D721Med (cell line): ENCODE measurements at regions not wholly inside any gene's neighbourhood (a gene's known extent, or its start where the extent isn't known, plus 50 kb on each side); places are given as distances from the start of the nearest gene placed in this dataset.

ENCODE experiments used
- DNase-seq: peaks from one replicate; pipeline ENCODE4 v3.0.0; 2011; ENCODE audit warnings: low spot score; ENCODE audit not compliant: insufficient read length
- FAIRE-seq: peaks from 2 replicates; lab custom pipeline; 2011; peaks lifted over from hg19 to GRCh38; lab: Jason Lieb, UNC
- TF ChIP-seq, protein P1 (sequence below): IDR thresholded peaks from 2 replicates; pipeline ENCODE4 v1.5.1; 2012; ENCODE audit warnings: mild to moderate bottlenecking, control low read depth; ENCODE audit not compliant: insufficient read depth; ENCODE audit errors: missing control alignments

DNA sequence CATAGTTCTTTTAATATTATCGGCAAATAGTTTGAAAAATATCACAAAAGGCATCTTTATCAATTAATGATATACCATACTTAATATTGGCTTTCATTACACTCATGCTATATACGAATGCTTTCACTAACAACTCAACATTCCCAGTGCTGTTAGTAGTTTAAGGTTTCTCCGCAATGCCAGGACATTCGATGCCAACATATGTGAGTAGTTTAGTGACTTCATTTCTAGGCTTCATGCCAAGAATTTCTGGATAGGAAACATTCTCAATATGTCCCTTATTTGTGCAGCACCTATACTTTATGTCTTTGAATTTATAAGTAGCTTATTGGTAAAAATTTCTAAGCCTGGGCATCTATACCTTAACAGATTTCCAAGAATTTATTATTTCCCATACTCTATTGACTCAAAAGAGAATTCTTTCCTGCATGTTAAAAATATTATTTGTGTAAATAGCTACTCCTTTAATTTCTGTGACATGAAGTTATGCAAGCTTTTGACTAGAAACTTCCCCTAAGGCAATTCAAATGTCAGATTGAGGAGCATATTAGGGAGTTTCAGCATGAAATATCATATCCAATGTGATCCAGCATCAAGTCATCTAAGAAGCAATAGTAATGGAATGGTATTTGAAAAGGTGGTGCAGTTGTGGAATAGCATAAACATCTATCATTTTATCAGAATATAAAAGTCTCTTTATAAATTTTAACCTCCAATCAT is 236.0 kb upstream of the STXBP5 start:
- TF ChIP-seq, protein P1, sequence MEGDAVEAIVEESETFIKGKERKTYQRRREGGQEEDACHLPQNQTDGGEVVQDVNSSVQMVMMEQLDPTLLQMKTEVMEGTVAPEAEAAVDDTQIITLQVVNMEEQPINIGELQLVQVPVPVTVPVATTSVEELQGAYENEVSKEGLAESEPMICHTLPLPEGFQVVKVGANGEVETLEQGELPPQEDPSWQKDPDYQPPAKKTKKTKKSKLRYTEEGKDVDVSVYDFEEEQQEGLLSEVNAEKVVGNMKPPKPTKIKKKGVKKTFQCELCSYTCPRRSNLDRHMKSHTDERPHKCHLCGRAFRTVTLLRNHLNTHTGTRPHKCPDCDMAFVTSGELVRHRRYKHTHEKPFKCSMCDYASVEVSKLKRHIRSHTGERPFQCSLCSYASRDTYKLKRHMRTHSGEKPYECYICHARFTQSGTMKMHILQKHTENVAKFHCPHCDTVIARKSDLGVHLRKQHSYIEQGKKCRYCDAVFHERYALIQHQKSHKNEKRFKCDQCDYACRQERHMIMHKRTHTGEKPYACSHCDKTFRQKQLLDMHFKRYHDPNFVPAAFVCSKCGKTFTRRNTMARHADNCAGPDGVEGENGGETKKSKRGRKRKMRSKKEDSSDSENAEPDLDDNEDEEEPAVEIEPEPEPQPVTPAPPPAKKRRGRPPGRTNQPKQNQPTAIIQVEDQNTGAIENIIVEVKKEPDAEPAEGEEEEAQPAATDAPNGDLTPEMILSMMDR, result no peak
- DNase-seq (no peak), FAIRE-seq (no peak)

DNA sequence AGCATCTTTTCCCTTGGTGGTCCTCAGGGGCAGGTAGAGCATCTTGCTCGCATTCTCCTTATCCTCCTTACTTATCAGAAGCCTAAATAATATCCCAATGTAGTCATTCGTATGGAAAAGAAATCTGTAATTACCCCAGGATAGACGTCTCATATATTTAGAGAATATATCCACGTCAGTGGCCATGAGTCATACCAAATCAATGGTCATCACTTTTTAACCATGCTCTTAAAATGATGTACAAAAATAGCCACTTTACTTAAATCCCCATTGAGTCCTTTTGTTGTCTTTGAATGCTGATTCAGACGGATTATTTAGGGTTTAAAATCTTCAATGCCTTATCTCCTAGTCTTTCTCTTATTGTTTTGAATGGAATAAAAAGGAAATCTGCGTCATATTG is 231.7 kb upstream of the STXBP5 start:
- TF ChIP-seq, protein P1, result no peak
- DNase-seq (no peak), FAIRE-seq (no peak)

DNA sequence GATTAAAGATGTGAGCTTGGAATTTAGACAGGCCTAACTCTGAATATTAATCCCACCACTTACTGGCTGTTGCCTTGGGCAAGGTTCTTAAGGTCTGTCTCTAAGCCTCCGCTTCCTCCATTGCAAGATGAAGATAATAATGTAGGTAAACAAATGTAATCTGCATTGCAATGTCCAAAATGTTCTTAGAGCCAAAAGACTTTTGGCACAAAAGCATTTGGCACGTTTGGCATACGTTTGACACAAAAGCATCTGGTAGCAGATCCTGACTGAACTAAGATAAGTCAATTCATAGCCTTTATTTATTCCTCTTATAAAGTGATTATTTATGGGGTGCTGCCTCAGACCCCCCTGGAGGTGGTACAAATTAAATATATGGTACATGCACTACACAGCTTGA is 229.9 kb upstream of the STXBP5 start:
- FAIRE-seq (no peak), DNase-seq (no peak)
- TF ChIP-seq, protein P1, result no peak

DNA sequence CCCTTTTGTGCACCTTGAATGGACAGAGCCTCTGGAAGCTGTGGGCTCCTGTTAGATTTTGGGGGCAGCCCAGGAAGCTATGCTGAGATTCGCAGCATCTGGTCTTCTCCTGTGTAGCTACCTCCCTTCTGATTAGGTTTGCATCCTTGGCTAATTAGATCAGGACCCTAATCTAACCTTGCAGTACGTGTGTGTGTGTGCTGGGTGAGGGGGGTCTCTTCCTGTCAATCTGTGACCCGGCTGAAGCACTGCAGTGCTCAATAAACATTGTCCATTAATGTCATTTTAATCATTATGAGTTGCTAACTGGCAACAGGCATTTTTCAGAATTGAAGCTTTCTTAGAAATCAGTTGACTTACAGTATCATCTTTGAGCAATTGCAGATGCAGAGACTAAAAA is 229.1 kb upstream of the STXBP5 start:
- DNase-seq, result no peak
- FAIRE-seq, result no peak
- TF ChIP-seq, protein P1, result no peak

DNA sequence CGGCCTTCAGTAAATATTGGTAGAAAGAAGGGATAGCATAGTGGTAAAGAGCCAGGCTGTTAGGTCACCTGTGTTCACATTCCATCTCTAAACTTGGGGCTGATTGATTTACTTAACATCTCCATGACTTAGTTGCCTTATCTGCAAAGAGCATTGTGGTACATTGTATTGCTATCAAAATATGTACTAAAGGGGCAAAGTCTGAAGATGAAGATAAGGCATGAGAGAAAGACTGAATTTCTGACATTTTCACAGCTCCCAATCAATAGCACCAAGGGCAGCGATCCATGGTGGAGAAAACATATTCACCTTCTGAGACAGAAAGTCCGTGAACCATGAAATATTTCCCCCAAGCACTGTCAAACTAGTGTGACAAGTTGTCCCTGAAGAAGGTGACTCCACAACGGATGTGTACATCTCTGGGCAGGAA is 223.3 kb upstream of the STXBP5 start:
- DNase-seq (no peak), FAIRE-seq (no peak)
- TF ChIP-seq, protein P1, result no peak

DNA sequence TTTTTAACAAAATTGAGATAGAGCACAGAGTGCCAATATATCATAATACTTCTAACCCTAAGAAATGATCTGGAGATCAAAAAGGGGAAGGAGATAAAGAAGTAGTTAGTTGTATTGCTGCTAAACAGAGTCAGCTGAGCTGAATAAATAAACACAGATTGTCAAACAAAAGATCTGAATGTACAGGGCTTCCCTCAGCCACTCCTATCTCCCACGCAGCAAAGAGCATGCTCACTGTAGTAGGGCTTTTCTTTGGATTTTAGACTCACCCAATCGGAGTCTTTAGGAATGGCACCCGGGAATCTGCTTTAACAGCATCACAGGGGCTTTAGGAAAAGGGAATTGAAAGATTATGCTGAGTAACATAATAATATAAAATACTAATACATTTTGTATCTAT is 222.2 kb upstream of the STXBP5 start:
- FAIRE-seq (no peak), DNase-seq (no peak)
- TF ChIP-seq, protein P1, result no peak

DNA sequence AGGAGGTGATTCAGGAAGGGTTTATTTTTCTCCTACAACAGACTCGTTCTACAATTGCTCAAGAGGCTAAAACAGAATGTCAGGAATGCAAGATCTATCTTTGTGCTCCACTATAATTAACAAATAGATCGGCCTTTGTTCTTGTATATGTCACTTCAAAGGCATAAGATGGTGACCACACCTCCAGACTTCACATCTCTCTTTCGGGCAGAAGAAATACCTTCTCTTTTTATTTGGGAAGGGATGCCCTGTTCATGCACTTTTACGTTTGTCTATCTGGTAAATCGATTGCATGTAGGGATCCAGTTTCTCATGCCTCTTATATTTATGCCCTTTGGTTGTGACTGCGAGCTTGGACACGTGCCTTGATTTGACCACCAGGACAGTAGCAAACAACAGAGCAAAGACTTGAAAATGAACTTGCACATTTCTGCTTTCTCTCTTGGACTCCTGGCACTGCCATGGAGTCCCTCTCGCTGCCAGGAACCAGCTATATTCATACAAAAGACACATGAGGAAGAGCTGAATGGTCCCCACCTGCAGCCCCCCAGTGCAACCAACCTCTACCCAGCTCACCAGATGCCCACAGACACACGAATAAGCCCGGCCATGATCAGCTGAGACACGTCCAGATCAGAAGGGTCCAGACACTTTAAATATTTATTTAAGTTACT is 219.8 kb upstream of the STXBP5 start:
- FAIRE-seq, result no peak
- TF ChIP-seq, protein P1, result no peak

More for the DNA sequence above, 219.8 kb upstream of the STXBP5 start:
- DNase-seq, result no peak
